ENCODE measurements at regions not wholly inside any gene's neighbourhood (a gene's known extent, or its start where the extent isn't known, plus 50 kb on each side); places are given as distances from the start of the nearest gene placed in this dataset.

- Histone ChIP-seq H3K4me3 (ENCODE audit: low read depth, low read length, poor library complexity, severe bottlenecking) (no peak overlapping the region), H3K4me1 (ENCODE audit: insufficient read depth, low read length, poor library complexity, severe bottlenecking) (no peaks in the 10 kb centered on the region), H3K9me3 (ENCODE audit: low read length) (no peaks in the 10 kb centered on the region), H3K27ac (ENCODE audit: low read depth, low read length, poor library complexity, severe bottlenecking) (no peak overlapping the region), H3K36me3 (ENCODE audit: insufficient read depth, low read length) (no peaks in the 10 kb centered on the region), H4K20me1 (ENCODE audit: insufficient read depth, low read length) (no peaks in the 10 kb centered on the region), H3K9me2 (ENCODE audit: insufficient read depth, low read length) (no peaks in the 10 kb centered on the region), H2AFZ (ENCODE audit: low read length) (no peak overlapping the region), H3K79me2 (ENCODE audit: insufficient read depth, low read depth, low read length) (no peaks in the 10 kb centered on the region), H3K4me2 (ENCODE audit: low read length) (no peak overlapping the region)
- ChIA-PET CTCF (ENCODE audit: unreplicated experiment) (no interaction called here), POLR2A (no interaction called here)
- intact Hi-C loops (cut with micrococcal nuclease; ENCODE audit: unreplicated experiment) = no loop called here
- no TSS peak for BruUV-seq (replicated peaks)
- DNase-seq (ENCODE audit: low spot score) = no peak
- TF ChIP-seq EZH2phosphoT487 (IDR thresholded peaks at IDR 0.05; ENCODE audit: borderline replicate concordance, low read depth, low read length) = no peak
- no peak for TF ChIP-seq CTCF (conservative IDR thresholded peaks at IDR 0.05; ENCODE audit: low read length)
These were observed 92.6 kb upstream of the KIF5B start for GRCh38 chr10:32148864-32149251.

GRCh38 chr10:32147730-32148129, 91.5 kb upstream of the KIF5B start:
- H3K4me1 ChIP-seq (ENCODE audit: insufficient read depth, low read length, poor library complexity, severe bottlenecking) = no peaks in the 10 kb centered on the region
- no peak overlapping the region for H3K4me3 ChIP-seq (ENCODE audit: low read depth, low read length, poor library complexity, severe bottlenecking)
- H3K27ac ChIP-seq (ENCODE audit: low read depth, low read length, poor library complexity, severe bottlenecking) = no peak overlapping the region
- intact Hi-C loops (cut with micrococcal nuclease; ENCODE audit: unreplicated experiment) = no loop called here
- H3K9me2 ChIP-seq (ENCODE audit: insufficient read depth, low read length) = no peaks in the 10 kb centered on the region
- H3K9me3 ChIP-seq (ENCODE audit: low read length) = no peaks in the 10 kb centered on the region
- ChIA-PET CTCF (ENCODE audit: unreplicated experiment) (no interaction called here), POLR2A (interaction anchor here (0.7 kb wide), 2 partner anchors 10 to 64 kb away, joined by 5 read pairs; no protein-coding TSS in a partner anchor)
- no peaks in the 10 kb centered on the region for H3K36me3 ChIP-seq (ENCODE audit: insufficient read depth, low read length)
- no peak for DNase-seq (ENCODE audit: low spot score)
- no peaks in the 10 kb centered on the region for H3K79me2 ChIP-seq (ENCODE audit: insufficient read depth, low read depth, low read length)
- H2AFZ ChIP-seq (ENCODE audit: low read length) = no peak overlapping the region
- H3K4me2 ChIP-seq (ENCODE audit: low read length) = no peak overlapping the region
- BruUV-seq (replicated peaks) = no TSS peak
- no peaks in the 10 kb centered on the region for H4K20me1 ChIP-seq (ENCODE audit: insufficient read depth, low read length)
- no peak for TF ChIP-seq CTCF (conservative IDR thresholded peaks at IDR 0.05; ENCODE audit: low read length)
- TF ChIP-seq EZH2phosphoT487 (IDR thresholded peaks at IDR 0.05; ENCODE audit: borderline replicate concordance, low read depth, low read length) = no peak

- POLR2A ChIA-PET = no interaction called here
These were observed 89.9 kb upstream of the KIF5B start for GRCh38 chr10:32146166-32146565.

More at GRCh38 chr10:32146166-32146565, 89.9 kb upstream of the KIF5B start:
- no peaks in the 10 kb centered on the region for H3K36me3 ChIP-seq (ENCODE audit: insufficient read depth, low read length)
- H3K79me2 ChIP-seq (ENCODE audit: insufficient read depth, low read depth, low read length) = no peaks in the 10 kb centered on the region
- no peak overlapping the region for H3K4me2 ChIP-seq (ENCODE audit: low read length)
- no peak overlapping the region for H2AFZ ChIP-seq (ENCODE audit: low read length)
- BruUV-seq (replicated peaks) = no TSS peak
- no peaks in the 10 kb centered on the region for H4K20me1 ChIP-seq (ENCODE audit: insufficient read depth, low read length)
- H3K4me3 ChIP-seq (ENCODE audit: low read depth, low read length, poor library complexity, severe bottlenecking) = no peak overlapping the region
- CTCF ChIA-PET (ENCODE audit: unreplicated experiment) = no interaction called here
- H3K9me2 ChIP-seq (ENCODE audit: insufficient read depth, low read length) = no peaks in the 10 kb centered on the region
- intact Hi-C loops (cut with micrococcal nuclease; ENCODE audit: unreplicated experiment) = no loop called here
- H3K9me3 ChIP-seq (ENCODE audit: low read length) = no peaks in the 10 kb centered on the region
- no peak overlapping the region for H3K27ac ChIP-seq (ENCODE audit: low read depth, low read length, poor library complexity, severe bottlenecking)
- no peak for DNase-seq (ENCODE audit: low spot score)
- H3K4me1 ChIP-seq (ENCODE audit: insufficient read depth, low read length, poor library complexity, severe bottlenecking) = no peaks in the 10 kb centered on the region
- TF ChIP-seq CTCF (conservative IDR thresholded peaks at IDR 0.05; ENCODE audit: low read length) (no peak), EZH2phosphoT487 (IDR thresholded peaks at IDR 0.05; ENCODE audit: borderline replicate concordance, low read depth, low read length) (no peak)

Data from OCI-LY7 (cell line).